ENCODE measurements at regions not wholly inside any gene's neighbourhood (a gene's known extent, or its start where the extent isn't known, plus 50 kb on each side); places are given as distances from the start of the nearest gene placed in this dataset.

GRCh38 chr3:11089931-11090330 lies 64.4 kb upstream of the HRH1 start:
- no peak for DNase-seq (ENCODE audit: low read depth in 1 of 2, low spot score in 1 of 2)

- no peak for DNase-seq (ENCODE audit: low read depth in 1 of 2, low spot score in 1 of 2)
Measured at GRCh38 chr3:11090551-11090950, 63.7 kb upstream of the HRH1 start.

- DNase-seq (ENCODE audit: low read depth in 1 of 2, low spot score in 1 of 2), result no peak
Measured at GRCh38 chr3:11091088-11091590, 63.2 kb upstream of the HRH1 start.

- DNase-seq (ENCODE audit: low read depth in 1 of 2, low spot score in 1 of 2), result no peak
Measured at GRCh38 chr3:11091791-11092190, 62.5 kb upstream of the HRH1 start.

- no peak for DNase-seq (ENCODE audit: low read depth in 1 of 2, low spot score in 1 of 2)
Measured at GRCh38 chr3:11093823-11094340, 60.4 kb upstream of the HRH1 start.

DNA sequence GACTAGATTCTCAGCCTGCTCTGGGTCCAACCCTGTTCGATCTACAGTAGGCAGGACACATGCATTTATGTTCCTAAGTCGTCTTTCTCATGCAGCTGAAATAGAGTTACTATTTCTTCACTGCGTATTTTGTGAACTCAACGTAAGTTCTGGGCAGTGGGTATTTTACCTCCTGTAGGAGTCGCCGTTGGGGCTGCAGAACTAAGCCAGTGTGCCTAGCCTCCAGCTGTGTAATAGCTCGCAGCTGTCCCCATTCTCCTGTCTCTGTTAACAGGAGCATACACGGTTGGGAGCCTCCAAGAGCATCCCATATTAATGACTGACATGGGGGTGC lies 58.4 kb upstream of the HRH1 start:
- no peak for DNase-seq (ENCODE audit: low read depth in 1 of 2, low spot score in 1 of 2)

DNA sequence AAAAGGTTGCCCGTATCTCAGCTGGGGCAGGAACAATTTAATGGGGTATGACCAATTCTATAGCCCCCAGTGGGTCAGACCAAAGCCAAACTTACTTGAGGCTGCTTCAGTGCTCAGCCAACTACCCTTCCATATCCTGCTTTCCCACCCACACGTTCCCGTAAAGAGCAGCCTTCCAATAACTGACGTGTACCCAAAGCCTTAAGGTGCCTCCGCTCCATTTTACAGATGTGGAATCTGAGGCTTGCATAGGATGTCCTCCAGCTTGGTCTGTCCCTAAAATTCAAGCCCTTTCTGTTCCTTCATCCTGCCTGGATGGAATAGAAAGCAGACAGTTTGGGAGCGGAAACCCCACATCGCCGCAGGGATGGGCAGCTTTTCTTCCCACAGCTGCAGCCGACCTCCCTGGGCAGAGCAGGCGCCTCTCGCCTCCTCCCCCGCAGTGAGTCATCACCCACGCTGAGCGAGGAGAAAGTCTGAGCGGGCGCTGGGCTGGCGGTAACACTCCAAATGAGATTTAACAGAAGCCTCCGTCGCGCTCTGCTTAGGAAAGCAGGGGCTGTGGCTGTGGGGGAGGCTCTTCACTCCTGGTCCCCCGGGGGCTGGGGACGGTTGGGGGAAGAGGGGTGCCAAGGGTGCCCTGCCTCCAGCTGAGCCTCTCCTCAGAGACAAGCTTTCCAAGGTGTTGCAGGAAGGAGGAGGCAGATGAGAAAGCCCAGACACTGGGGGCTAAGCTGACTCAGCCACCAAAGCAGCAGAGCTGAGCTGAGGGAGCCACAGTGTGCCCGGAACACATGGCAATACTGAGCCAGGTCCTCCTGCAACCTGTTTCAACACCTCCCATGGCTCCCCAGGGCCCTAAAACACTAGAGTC lies 57.8 kb upstream of the HRH1 start:
- peak; percentile 38 to 62 for DNase-seq (ENCODE audit: low read depth in 1 of 2, low spot score in 1 of 2)

- no peak for DNase-seq (ENCODE audit: low read depth in 1 of 2, low spot score in 1 of 2)
Measured at GRCh38 chr3:11099306-11099705, 55.0 kb upstream of the HRH1 start.

Measured in activated CD4-positive, alpha-beta T cell treated with anti-CD3 and anti-CD28 coated beads, Interleukin-2, amount 50 U/mL, for 24 hours (primary cell).